HL-60 (cell line): ENCODE measurements at regions not wholly inside any gene's neighbourhood (a gene's known extent, or its start where the extent isn't known, plus 50 kb on each side); places are given as distances from the start of the nearest gene placed in this dataset.

Experiments
- DNase-seq, 2 experiments: peaks; one replicate each; pipeline ENCODE4 v3.0.0-alpha.2; 2010 to 2020; ENCODE audit warnings: low read depth in 1 of 2, low spot score in 1 of 2
- H3K27ac ChIP-seq: fragments of 250-450 bp; sonication (Bioruptor Pico); replicated peaks from 2 replicates; pipeline ENCODE4 v1.5.1; 2020; ENCODE audit warnings: mild to moderate bottlenecking, moderate library complexity
- H3K27me3 ChIP-seq: fragments of 250-450 bp; sonication (Bioruptor Pico); 2 replicates; pipeline ENCODE4 v1.5.1; 2021; ENCODE audit warnings: mild to moderate bottlenecking, moderate library complexity; ENCODE audit not compliant: insufficient read depth, poor library complexity, severe bottlenecking
- H3K4me3 ChIP-seq: replicated peaks from 2 replicates; pipeline ENCODE4 v1.5.1; 2011; ENCODE audit warnings: mild to moderate bottlenecking, control low read depth, low read length; ENCODE audit not compliant: insufficient read depth
- GABPA ChIP-seq: IDR thresholded peaks from 2 replicates; pipeline ENCODE4 v1.6.1; 2012; ENCODE audit warnings: low read depth
- POLR2AphosphoS5 ChIP-seq: IDR thresholded peaks from 2 replicates; pipeline ENCODE4 v1.6.1; 2012; ENCODE audit warnings: low read depth
- SPI1 ChIP-seq: IDR thresholded peaks from 2 replicates; pipeline ENCODE4 v1.6.1; 2012; ENCODE audit warnings: low read depth, mild to moderate bottlenecking, borderline replicate concordance
- TF ChIP-seq, protein P1 (sequence below): IDR thresholded peaks from one replicate; pipeline ENCODE4 v1.5.1; 2011; ENCODE audit warnings: low read length, control low read depth, inconsistent platforms; ENCODE audit not compliant: insufficient read depth
- TF ChIP-seq, protein P2 (sequence below): IDR thresholded peaks from 2 replicates; pipeline ENCODE4 v1.6.1; 2012; ENCODE audit warnings: low read depth; ENCODE audit not compliant: insufficient replicate concordance

DNA sequence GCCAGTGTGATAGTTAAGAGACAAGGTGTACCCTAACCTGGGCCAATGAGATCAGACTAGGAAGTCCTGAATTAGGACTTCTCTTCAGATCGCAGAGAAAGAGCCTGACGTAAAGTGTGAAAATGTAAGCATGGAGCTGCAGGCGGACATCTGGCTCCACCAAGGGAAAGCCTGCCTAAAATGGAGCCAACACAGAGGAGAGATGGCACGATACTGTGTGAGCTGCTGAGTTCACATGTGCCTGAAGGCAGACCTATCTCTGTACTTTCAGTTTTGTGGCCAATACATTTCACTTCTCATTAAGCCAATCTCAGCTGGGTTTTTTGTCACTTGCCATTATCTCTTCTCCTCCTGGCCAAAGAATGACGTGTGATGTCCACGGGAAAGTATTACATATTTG, 210.5 kb downstream of the ELAVL2 start:
- H3K4me3 ChIP-seq: no peak overlapping the region
- H3K27me3 ChIP-seq: no peaks in the 10 kb centered on the region
- no peak for DNase-seq
- TF ChIP-seq SPI1 (no peak), GABPA (no peak)
- TF ChIP-seq, protein P1, sequence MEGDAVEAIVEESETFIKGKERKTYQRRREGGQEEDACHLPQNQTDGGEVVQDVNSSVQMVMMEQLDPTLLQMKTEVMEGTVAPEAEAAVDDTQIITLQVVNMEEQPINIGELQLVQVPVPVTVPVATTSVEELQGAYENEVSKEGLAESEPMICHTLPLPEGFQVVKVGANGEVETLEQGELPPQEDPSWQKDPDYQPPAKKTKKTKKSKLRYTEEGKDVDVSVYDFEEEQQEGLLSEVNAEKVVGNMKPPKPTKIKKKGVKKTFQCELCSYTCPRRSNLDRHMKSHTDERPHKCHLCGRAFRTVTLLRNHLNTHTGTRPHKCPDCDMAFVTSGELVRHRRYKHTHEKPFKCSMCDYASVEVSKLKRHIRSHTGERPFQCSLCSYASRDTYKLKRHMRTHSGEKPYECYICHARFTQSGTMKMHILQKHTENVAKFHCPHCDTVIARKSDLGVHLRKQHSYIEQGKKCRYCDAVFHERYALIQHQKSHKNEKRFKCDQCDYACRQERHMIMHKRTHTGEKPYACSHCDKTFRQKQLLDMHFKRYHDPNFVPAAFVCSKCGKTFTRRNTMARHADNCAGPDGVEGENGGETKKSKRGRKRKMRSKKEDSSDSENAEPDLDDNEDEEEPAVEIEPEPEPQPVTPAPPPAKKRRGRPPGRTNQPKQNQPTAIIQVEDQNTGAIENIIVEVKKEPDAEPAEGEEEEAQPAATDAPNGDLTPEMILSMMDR: no peak
- H3K27ac ChIP-seq: no peak overlapping the region

DNA sequence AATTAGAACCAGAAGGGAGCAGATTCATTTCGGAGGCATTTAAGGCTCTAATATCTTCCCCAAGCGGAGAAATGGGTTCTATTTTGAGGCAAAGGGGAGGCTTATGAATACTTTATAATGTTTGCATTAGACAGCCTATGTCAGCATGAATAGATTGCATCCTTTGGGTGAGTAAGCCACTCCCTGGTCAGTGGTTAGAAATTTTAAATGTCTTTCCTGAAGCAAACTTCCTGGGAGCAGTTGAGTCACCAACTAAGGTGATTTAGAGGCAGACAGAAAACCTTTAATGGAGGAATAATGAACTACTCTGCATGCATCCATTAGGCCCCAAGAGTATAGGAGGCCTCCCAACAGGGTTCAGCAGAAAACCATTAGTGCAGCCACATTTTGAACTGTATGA, 204.9 kb downstream of the ELAVL2 start:
- DNase-seq: no peak
- H3K4me3 ChIP-seq: no peak overlapping the region
- H3K27ac ChIP-seq: no peak overlapping the region
- H3K27me3 ChIP-seq: no peaks in the 10 kb centered on the region
- TF ChIP-seq POLR2AphosphoS5 (no peak), GABPA (no peak), SPI1 (no peak)
- TF ChIP-seq, protein P2, sequence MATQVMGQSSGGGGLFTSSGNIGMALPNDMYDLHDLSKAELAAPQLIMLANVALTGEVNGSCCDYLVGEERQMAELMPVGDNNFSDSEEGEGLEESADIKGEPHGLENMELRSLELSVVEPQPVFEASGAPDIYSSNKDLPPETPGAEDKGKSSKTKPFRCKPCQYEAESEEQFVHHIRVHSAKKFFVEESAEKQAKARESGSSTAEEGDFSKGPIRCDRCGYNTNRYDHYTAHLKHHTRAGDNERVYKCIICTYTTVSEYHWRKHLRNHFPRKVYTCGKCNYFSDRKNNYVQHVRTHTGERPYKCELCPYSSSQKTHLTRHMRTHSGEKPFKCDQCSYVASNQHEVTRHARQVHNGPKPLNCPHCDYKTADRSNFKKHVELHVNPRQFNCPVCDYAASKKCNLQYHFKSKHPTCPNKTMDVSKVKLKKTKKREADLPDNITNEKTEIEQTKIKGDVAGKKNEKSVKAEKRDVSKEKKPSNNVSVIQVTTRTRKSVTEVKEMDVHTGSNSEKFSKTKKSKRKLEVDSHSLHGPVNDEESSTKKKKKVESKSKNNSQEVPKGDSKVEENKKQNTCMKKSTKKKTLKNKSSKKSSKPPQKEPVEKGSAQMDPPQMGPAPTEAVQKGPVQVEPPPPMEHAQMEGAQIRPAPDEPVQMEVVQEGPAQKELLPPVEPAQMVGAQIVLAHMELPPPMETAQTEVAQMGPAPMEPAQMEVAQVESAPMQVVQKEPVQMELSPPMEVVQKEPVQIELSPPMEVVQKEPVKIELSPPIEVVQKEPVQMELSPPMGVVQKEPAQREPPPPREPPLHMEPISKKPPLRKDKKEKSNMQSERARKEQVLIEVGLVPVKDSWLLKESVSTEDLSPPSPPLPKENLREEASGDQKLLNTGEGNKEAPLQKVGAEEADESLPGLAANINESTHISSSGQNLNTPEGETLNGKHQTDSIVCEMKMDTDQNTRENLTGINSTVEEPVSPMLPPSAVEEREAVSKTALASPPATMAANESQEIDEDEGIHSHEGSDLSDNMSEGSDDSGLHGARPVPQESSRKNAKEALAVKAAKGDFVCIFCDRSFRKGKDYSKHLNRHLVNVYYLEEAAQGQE: no peak
- TF ChIP-seq, protein P1: no peak

DNA sequence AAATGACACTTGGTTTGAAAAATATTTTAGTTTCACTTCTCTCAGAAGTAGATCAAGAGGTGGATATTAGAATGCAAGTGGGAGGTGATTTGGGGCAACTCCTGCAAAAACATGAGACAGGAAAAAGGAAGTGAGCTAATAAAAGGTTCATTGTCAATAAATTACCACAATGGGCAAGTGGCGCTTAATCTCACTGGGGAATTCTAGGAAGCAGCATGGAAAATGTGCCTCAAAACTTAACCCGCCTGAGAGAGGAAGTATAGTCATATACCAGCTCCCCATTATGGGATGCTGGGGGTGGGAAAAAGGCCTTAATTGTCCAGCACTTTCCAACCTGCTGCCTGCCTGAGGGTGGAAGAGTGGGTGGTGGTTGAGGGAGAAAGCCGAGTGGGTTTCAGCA, 204.1 kb downstream of the ELAVL2 start:
- no peak for DNase-seq
- H3K27me3 ChIP-seq: no peaks in the 10 kb centered on the region
- no peak overlapping the region for H3K4me3 ChIP-seq
- H3K27ac ChIP-seq: no peak overlapping the region
- TF ChIP-seq SPI1 (no peak), POLR2AphosphoS5 (no peak), GABPA (no peak)
- TF ChIP-seq, protein P2: no peak
- TF ChIP-seq, protein P1: no peak

DNA sequence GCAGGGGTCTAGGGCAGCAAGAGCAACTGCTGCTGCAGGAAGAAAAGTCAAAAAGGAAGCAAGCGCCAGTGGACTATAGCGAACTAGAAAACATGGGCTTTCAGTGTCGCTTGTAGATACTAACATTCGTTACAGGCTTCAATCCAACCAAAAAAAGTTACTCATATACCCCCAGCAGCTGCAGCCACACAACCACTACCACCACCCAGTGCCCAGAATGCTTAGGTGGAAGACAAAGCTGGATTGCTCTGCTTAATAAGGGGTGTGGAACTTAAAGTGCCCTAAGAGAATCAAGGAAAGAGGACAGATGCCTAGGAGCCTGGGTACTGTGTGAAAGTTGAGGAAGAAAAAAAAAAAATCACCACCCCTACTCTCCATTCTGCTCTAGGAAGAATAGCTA, 203.6 kb downstream of the ELAVL2 start:
- Histone ChIP-seq H3K27me3 (no peaks in the 10 kb centered on the region), H3K27ac (no peak overlapping the region), H3K4me3 (no peak overlapping the region)
- TF ChIP-seq SPI1: no peak
- TF ChIP-seq, protein P1: no peak
- DNase-seq: no peak
